ENCODE measurements at regions not wholly inside any gene's neighbourhood (a gene's known extent, or its start where the extent isn't known, plus 50 kb on each side); places are given as distances from the start of the nearest gene placed in this dataset.
A peak's percentile ranks its signal among the peaks of the same experiment; 100 is the strongest.
"Not testable (repeated sequence)": the region's sequence is repeated elsewhere in the genome, so short reads cannot be mapped to it uniquely, and the experiment has no call there.

DNA sequence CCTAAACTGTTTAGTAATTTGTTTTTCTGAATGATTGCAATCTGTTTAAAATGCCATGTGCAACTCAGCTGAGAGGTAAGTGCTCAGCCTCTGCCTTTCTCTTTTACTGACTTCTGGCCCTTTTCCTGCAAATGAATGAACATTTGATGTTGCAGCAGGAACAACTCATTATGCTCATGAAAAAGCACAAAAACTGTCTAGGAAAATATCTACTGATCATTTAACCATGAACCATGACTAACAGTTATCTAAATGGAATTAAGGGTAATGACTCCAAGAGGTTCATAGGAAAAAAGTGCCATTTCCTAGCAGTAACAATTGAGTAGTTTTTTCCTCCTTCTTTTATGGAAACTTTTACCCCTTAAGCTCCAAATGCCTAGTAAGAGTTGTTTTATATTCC, 70.6 kb upstream of the ANKH start:
- no peaks in the 10 kb centered on the region for H3K9me3 ChIP-seq (replicated peaks; ENCODE audit: low read length)
- no peak overlapping the region for H3K9ac ChIP-seq (ENCODE audit: low read depth, low read length)
- no peak overlapping the region for H3K4me3 ChIP-seq (ENCODE audit: low read length)
- no peak overlapping the region for H3K4me2 ChIP-seq (ENCODE audit: low read length)
- no peaks in the 10 kb centered on the region for H3K36me3 ChIP-seq (ENCODE audit: insufficient read depth, low read length)
- peaks cover 19% of the 10 kb centered on the region for H3K27me3 ChIP-seq (ENCODE audit: control insufficient read depth, insufficient read depth, low read length)
- no peaks in the 10 kb centered on the region for H3K4me1 ChIP-seq (ENCODE audit: control insufficient read depth, insufficient read depth, low read length)

DNA sequence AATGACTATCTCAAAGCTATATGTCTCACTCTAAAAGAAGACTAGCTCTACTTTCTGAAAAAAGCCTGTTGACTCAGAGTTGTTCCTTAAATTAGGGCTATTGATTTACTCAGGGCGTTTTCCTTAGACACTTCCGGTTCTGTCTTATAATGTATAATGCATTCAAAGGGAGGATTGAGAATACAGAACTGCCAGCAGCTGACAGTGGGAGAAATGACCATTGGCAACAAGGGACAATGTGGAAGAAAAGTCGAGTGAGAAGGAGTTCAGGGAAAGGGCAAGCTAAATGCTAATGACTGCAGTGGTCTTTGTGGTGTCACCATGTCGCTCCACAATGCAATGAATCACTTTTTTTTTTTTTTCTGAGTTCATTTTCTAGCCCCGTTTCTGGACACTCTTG, 65.7 kb upstream of the ANKH start:
- no peak overlapping the region for H3K4me3 ChIP-seq (ENCODE audit: low read length)
- no peak overlapping the region for H3K4me2 ChIP-seq (ENCODE audit: low read length)
- no peaks in the 10 kb centered on the region for H3K9me3 ChIP-seq (replicated peaks; ENCODE audit: low read length)
- no peak overlapping the region for H3K9ac ChIP-seq (ENCODE audit: low read depth, low read length)
- H3K27me3 ChIP-seq (ENCODE audit: control insufficient read depth, insufficient read depth, low read length), result peaks cover 9% of the 10 kb centered on the region
- no peaks in the 10 kb centered on the region for H3K4me1 ChIP-seq (ENCODE audit: control insufficient read depth, insufficient read depth, low read length)
- H3K36me3 ChIP-seq (ENCODE audit: insufficient read depth, low read length), result no peaks in the 10 kb centered on the region

DNA sequence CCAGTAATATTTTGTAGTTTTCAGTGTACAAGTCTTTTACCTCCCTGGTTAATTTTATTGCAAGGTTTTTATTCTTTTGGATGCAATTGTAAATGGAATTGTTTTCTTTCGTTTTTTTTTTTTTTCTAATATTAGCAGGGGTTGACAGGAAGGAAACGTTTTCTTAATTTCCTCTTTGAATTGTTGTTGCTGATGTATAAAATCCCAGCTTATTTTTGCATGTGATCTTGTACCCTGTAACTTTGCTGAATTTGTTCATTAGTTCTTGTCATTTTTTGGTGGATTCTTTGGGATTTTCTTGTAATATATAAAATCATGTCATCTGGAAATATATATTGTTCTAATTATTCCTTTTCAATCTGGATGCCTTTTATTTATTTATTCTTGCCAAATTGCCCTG, 65.0 kb upstream of the ANKH start:
- H3K4me3 ChIP-seq (ENCODE audit: low read length), result no peak overlapping the region
- H3K4me2 ChIP-seq (ENCODE audit: low read length), result no peak overlapping the region

DNA sequence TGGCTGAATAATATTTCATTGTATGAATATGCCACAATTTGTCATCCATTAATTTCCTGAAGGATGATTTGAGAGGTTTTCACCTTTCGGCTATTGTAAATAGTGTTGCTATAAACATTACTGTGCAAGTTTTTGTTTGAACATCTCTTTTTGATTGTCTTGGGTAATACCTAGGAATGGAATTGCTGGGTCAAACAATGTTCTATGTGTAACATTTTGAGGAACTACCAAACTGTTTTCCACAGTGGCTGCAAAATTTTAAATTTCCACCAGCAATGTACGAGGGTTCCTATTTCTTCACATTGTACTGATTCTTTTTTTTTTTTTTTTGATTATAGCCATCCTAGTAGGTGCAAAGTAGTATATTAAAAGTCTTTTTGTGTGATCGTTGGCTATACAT, 63.8 kb upstream of the ANKH start:
- no peaks in the 10 kb centered on the region for H3K36me3 ChIP-seq (ENCODE audit: insufficient read depth, low read length)
- H3K4me3 ChIP-seq (ENCODE audit: low read length), result no peak overlapping the region
- peaks cover 4% of the 10 kb centered on the region for H3K4me1 ChIP-seq (ENCODE audit: control insufficient read depth, insufficient read depth, low read length)

More for the DNA sequence above, 65.0 kb upstream of the ANKH start:
- Histone ChIP-seq H3K9me3 (replicated peaks; ENCODE audit: low read length) (no peaks in the 10 kb centered on the region), H3K9ac (ENCODE audit: low read depth, low read length) (no peak overlapping the region), H3K27me3 (ENCODE audit: control insufficient read depth, insufficient read depth, low read length) (peaks cover 8% of the 10 kb centered on the region), H3K4me1 (ENCODE audit: control insufficient read depth, insufficient read depth, low read length) (no peaks in the 10 kb centered on the region), H3K36me3 (ENCODE audit: insufficient read depth, low read length) (no peaks in the 10 kb centered on the region)

DNA sequence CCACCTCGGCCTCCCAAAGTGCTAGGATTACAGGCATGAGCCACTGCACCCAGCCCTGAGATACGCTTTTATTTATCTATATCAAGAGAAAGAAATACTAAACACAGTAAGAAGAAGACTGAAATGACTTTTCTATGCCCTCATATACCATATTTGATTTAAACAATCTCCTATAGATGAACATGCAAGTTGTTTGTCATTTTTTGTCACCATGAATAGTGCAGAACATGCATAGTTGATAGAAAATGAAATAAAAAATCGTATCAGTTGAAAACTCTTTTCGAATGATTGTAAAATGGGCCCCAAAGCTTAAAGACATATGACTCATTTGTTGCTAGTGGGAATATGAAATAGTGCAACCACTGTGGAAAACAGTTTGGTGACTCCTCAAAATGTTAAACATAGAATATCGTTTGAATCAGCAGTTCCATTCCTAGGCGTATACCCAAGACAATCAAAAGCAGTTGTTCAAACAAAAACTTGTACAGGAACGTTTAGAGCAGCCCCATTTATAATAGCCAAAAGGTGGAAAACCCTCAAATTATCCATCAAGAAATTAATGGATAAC, 61.4 kb upstream of the ANKH start:
- H3K4me1 ChIP-seq (ENCODE audit: control insufficient read depth, insufficient read depth, low read length), result peaks cover 23% of the 10 kb centered on the region
- H3K9ac ChIP-seq (ENCODE audit: low read depth, low read length), result no peak overlapping the region
- H3K4me3 ChIP-seq (ENCODE audit: low read length), result no peak overlapping the region
- H3K27me3 ChIP-seq (ENCODE audit: control insufficient read depth, insufficient read depth, low read length), result peaks cover 5% of the 10 kb centered on the region
- no peaks in the 10 kb centered on the region for H3K36me3 ChIP-seq (ENCODE audit: insufficient read depth, low read length)
- H3K9me3 ChIP-seq (replicated peaks; ENCODE audit: low read length), result no peaks in the 10 kb centered on the region
- no peak overlapping the region for H3K4me2 ChIP-seq (ENCODE audit: low read length)

More for the DNA sequence above, 63.8 kb upstream of the ANKH start:
- Histone ChIP-seq H3K27me3 (ENCODE audit: control insufficient read depth, insufficient read depth, low read length) (peaks cover 5% of the 10 kb centered on the region), H3K4me2 (ENCODE audit: low read length) (no peak overlapping the region), H3K9ac (ENCODE audit: low read depth, low read length) (no peak overlapping the region), H3K9me3 (replicated peaks; ENCODE audit: low read length) (no peaks in the 10 kb centered on the region)

DNA sequence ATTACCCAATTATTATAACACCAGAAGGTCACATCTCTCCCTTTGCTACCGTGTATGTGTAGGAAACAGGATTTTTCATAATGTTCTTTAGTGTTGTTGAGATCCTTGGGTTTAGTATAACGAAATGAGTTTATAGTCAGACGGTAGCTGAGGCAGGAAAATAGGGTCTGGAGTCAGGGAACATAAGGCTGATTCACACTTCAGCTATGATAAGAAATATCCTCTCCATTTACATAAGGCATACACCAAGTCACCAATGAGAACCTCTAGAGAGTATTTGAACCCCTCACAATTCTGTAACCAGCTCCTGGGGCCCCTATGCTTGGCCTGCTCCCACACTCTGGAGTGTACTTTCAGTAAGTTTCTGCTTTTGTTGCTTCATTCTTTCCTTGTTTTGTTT, 58.9 kb upstream of the ANKH start:
- H3K4me2 ChIP-seq (ENCODE audit: low read length), result no peak overlapping the region
- no peaks in the 10 kb centered on the region for H3K36me3 ChIP-seq (ENCODE audit: insufficient read depth, low read length)
- peaks cover 40% of the 10 kb centered on the region for H3K4me1 ChIP-seq (ENCODE audit: control insufficient read depth, insufficient read depth, low read length)
- no peak overlapping the region for H3K4me3 ChIP-seq (ENCODE audit: low read length)
- H3K27me3 ChIP-seq (ENCODE audit: control insufficient read depth, insufficient read depth, low read length), result no peaks in the 10 kb centered on the region
- no peak overlapping the region for H3K9ac ChIP-seq (ENCODE audit: low read depth, low read length)
- H3K9me3 ChIP-seq (replicated peaks; ENCODE audit: low read length), result no peaks in the 10 kb centered on the region

DNA sequence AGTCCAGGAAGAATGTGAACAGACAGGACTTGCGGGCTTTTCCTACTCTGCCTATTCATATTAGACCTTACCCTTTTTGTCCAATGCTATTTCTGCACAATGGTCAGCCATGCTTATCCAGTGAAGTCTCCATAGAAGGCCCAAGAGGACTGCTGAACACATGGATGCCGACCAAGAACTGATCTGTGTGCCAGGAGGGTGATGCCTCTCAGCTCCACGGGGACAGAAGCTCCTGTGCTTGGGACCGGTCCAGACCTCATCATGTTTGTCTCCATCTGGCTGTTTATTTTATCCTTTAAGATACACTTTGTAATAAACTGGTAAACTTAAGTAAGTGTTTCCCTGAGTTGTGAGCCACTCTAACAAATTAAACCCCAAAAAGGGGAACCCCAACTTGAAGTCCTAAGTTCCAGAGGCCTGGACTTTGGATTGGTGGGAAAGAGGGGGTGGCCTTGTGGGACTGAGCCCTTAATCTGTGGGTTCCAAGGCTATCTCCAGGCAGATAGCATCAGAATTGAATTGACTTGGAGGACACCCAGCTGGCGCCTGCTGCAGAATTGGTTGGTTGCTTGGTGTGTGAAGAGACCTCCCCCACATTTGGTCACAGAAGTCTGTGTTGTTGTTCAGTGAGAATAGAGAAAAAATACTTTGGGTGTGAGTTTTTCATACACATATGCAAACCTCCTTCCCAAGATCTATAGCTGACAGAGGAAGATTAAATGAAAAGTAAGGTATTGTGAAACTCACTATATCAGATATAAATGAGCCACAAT, 57.9 kb upstream of the ANKH start:
- Histone ChIP-seq H3K4me1 (ENCODE audit: control insufficient read depth, insufficient read depth, low read length) (peaks cover 48% of the 10 kb centered on the region), H3K4me2 (ENCODE audit: low read length) (no peak overlapping the region), H3K36me3 (ENCODE audit: insufficient read depth, low read length) (no peaks in the 10 kb centered on the region), H3K9ac (ENCODE audit: low read depth, low read length) (no peak overlapping the region), H3K4me3 (ENCODE audit: low read length) (no peak overlapping the region), H3K9me3 (replicated peaks; ENCODE audit: low read length) (no peaks in the 10 kb centered on the region), H3K27me3 (ENCODE audit: control insufficient read depth, insufficient read depth, low read length) (no peaks in the 10 kb centered on the region)

DNA sequence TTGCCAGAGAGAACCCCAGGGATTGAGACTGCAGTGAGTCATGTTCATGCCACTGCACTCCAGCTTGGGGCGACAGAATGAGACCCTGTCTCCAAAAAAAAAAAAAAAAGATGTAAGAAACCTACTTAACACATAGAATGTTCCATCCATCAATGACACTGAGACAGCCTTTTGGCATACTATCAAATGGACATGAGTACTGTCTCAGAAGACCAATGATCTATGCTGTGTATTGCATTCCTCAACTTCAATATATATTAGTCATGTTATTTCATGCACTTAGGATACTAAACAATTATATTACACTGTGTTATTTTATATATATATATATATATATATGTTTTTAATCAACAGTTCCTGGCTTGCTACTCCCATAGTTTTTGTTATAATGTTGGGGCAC, 57.1 kb upstream of the ANKH start:
- no peak overlapping the region for H3K4me2 ChIP-seq (ENCODE audit: low read length)
- peaks cover 48% of the 10 kb centered on the region for H3K4me1 ChIP-seq (ENCODE audit: control insufficient read depth, insufficient read depth, low read length)

DNA sequence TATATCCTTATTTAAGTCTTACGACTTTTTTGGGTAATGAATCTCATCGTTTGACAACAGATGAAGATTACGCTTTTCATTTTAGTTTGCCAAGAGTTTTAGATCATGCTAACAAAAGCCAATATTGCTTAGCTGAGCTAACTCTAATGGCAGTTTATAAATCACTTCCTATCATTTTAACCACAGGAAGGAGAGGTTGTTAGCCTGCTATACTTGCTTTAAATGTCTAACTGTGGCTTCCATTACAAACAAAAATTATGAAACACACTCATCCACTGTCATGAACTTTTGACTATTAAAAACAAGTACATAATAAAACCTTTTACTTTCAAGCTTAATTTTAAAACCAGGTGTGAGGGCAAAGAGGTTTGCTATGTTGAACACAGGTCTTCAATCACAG, 53.7 kb upstream of the ANKH start:
- H3K9me3 ChIP-seq (replicated peaks; ENCODE audit: low read length), result no peaks in the 10 kb centered on the region
- H3K4me2 ChIP-seq (ENCODE audit: low read length), result peak overlapping the region; percentile 69
- peaks cover 45% of the 10 kb centered on the region for H3K4me1 ChIP-seq (ENCODE audit: control insufficient read depth, insufficient read depth, low read length)
- no peak overlapping the region for H3K4me3 ChIP-seq (ENCODE audit: low read length)
- H3K36me3 ChIP-seq (ENCODE audit: insufficient read depth, low read length), result no peaks in the 10 kb centered on the region
- H3K27me3 ChIP-seq (ENCODE audit: control insufficient read depth, insufficient read depth, low read length), result no peaks in the 10 kb centered on the region
- peak overlapping the region; percentile 57 for H3K9ac ChIP-seq (ENCODE audit: low read depth, low read length)

More for the DNA sequence above, 57.1 kb upstream of the ANKH start:
- no peaks in the 10 kb centered on the region for H3K36me3 ChIP-seq (ENCODE audit: insufficient read depth, low read length)
- H3K27me3 ChIP-seq (ENCODE audit: control insufficient read depth, insufficient read depth, low read length), result no peaks in the 10 kb centered on the region
- no peak overlapping the region for H3K4me3 ChIP-seq (ENCODE audit: low read length)
- H3K9ac ChIP-seq (ENCODE audit: low read depth, low read length), result no peak overlapping the region
- H3K9me3 ChIP-seq (replicated peaks; ENCODE audit: low read length), result no peaks in the 10 kb centered on the region

DNA sequence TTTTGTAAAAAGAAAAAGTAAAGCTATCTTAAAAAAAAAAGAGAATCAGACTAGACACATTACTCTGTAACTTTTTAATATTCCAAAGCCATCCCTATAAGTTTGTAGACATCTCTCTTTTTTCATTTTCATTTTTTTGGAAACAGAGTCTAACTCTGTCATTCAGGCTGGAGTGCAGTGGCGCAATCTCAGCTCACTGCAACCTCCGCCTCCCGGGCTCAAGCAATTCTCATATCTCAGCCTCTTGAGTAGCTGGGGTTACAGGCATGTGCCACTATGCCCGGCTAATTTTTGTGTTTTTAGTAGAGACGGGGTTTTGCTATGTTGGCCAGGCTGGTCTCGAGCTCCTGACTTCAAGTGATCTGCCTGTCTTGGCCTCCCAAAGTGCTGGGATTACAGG, 51.4 kb upstream of the ANKH start:
- not testable (repeated sequence) for H3K27me3 ChIP-seq (ENCODE audit: control insufficient read depth, insufficient read depth, low read length); H3K4me3 ChIP-seq (ENCODE audit: low read length); H3K4me2 ChIP-seq (ENCODE audit: low read length); H3K9me3 ChIP-seq (replicated peaks; ENCODE audit: low read length); H3K36me3 ChIP-seq (ENCODE audit: insufficient read depth, low read length); H3K9ac ChIP-seq (ENCODE audit: low read depth, low read length)
- H3K4me1 ChIP-seq (ENCODE audit: control insufficient read depth, insufficient read depth, low read length), result peaks cover 37% of the 10 kb centered on the region

DNA sequence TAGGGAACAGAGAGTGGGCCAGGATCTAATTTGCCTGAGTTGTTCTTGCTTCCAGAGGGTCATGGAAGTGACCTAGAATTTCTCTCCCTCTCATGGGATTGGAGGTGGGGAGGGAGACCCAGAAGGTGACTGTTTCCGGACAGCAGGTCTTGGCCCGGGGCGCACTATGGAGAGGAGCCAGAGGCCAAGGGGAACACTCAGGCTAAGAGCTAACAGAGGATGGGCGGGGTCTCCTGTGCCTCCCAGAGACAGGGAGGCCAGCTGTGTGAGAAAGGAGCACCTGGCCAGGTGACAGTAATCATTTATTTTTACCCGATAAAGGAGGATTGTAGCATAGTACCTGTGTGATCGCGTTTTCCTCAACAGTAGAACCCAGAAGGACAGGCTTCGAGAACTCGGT, 50.9 kb upstream of the ANKH start:
- no peaks in the 10 kb centered on the region for H3K9me3 ChIP-seq (replicated peaks; ENCODE audit: low read length)
- H3K27me3 ChIP-seq (ENCODE audit: control insufficient read depth, insufficient read depth, low read length), result no peaks in the 10 kb centered on the region
- H3K36me3 ChIP-seq (ENCODE audit: insufficient read depth, low read length), result no peaks in the 10 kb centered on the region
- no peak overlapping the region for H3K4me2 ChIP-seq (ENCODE audit: low read length)
- H3K4me3 ChIP-seq (ENCODE audit: low read length), result no peak overlapping the region
- H3K9ac ChIP-seq (ENCODE audit: low read depth, low read length), result no peak overlapping the region
- peaks cover 41% of the 10 kb centered on the region for H3K4me1 ChIP-seq (ENCODE audit: control insufficient read depth, insufficient read depth, low read length)

All from skeletal muscle satellite cell (primary cell).